HG02943 (cell line): ENCODE measurements at regions not wholly inside any gene's neighbourhood (a gene's known extent, or its start where the extent isn't known, plus 50 kb on each side); places are given as distances from the start of the nearest gene placed in this dataset.
"Not testable (repeated sequence)": the region's sequence is repeated elsewhere in the genome, so short reads cannot be mapped to it uniquely, and the experiment has no call there.

Experiments
- ATAC-seq: cut with Tn5 transposase; IDR thresholded peaks from one replicate; pipeline ENCODE4 v1.9.1; 2021; ENCODE audit warnings: mild to moderate bottlenecking, low read depth, moderate library complexity; ENCODE audit not compliant: unreplicated experiment

- peak; percentile 51 for ATAC-seq
These were observed 65.4 kb upstream of the ENPP6 start for GRCh38 chr4:184282895-184283654.

DNA sequence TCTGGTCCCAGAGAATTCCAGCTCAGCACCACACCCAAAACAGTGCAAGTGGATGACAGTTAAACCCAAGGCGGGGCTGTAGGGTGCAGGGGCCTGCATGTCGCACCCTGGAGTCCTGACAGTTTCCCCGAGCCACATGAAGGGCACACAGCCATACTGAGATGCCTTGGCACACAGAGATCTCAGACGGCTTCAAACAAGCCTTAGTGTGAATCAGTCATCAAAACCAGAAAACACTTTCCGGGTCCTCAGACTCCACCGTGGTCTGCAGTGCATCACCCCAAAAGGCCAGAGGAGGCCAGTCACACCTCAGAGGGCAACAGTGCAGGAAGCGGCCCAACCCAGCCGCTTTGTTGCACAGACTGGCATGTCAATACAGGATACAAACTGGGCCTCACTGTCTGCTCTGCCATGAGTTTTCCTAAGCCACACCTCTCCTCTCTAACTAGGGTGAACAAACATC is 64.6 kb upstream of the ENPP6 start:
- peak; percentile 40 for ATAC-seq

DNA sequence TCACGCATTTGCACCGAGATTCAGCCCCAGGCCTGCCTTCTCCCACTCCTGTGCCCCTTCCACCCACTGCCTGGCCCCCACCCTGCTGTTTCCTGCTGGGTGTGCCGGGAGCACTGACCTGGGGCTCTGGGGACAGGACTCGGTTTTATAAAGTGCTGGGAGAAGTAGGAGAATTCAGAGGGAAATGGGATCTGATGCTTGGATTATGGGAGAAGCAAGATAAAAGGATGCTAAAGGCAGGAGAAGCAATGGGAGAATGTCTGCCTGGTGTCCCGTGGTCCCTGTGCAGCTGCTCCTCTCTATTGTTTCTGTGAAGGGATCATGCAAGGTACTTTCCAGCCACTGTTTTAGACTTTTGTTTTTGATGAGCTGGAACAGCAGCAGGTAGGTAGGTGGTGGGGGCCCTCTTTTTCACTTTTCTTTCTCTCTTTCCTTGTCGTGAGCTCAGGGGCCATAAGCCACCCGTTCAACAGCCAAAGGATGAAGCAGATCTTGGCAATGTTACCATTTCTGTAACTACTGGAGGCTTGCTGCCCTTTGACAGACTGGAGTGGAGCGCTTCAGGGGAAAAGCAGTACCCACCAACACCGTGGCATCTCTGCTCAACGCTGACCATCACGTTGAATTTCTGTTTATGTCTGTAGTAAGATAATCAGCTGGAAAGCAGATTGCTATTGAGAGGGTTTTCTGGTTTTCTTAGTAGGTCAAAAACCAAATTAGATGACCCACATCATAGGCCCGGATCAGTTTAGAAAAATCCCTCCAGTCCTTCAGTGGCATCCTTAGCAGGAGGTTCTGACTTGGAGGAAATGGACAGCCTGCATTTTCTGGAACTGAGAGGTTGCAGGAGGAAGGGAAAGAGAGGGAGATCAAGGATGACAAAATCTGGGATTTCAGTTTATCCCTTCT is 63.8 kb upstream of the ENPP6 start:
- ATAC-seq: no peak

- ATAC-seq: no peak
These were observed 63.0 kb upstream of the ENPP6 start for GRCh38 chr4:184280591-184281071.

DNA sequence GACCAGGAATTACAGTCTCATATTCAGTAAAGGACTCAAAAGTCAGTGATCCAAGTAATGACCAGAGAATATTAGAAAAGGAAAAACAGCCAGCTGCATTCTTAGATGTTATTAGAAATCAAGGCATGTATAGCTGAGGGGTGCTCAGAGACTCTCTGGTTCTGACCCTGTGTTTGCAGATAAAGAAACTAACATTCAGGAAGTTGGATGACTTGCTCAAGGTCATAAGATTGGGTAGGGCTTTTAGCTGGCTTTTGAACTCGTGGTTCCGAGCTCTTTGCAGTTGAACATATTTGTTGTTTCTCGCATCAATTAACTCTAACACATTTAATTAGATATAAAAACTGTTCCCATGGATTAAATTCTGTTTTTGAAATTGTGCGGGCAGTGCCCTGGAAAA is 62.5 kb upstream of the ENPP6 start:
- no peak for ATAC-seq

DNA sequence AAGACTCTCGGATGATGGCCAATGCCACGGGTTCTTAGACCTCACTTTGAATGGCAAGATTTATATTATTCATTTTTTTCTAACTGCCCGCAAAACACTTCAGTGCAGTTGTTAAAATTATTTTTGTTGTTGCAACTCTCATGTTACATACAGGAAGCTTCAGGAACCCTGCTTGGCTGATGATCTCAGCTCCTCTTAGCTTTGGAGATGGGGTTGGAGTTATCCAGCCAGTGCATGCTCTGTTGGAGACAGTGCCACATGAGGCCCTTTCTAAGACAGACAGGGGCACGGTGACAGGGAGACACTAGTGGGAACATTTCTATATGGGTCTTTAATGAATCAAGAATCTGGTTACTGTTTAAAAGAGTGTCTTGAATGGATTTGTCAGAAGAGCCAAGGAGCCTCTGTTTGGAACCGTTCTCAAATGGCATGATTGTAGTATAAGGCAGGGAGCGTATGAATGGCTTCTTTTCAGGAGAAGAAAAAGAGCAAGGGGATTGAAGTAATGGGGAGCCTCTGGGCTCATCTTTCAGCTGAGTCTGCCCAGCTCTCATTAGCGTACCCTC is 61.9 kb upstream of the ENPP6 start:
- ATAC-seq: no peak

GRCh38 chr4:184277769-184278168 is 60.1 kb upstream of the ENPP6 start:
- ATAC-seq: not testable (repeated sequence)

DNA sequence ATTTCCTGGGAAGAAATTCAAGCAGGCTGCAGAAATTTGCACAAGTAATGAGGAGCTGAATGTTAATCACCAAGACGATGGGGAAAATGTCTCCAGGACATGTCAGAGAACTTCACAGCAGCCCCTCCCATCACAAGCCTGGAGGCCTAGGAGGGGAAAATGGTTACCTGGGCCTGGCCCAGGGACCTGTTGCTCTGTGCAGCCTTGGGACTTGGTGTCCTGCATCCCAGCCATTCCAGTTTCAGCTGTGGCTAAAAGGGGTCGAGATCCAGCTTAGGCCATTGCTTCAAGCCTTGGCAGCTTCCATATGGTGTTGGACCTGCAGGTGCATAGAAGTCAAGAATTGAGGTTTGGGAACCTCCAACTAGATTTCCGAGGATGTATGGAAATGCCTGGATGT is 59.3 kb upstream of the ENPP6 start:
- ATAC-seq: not testable (repeated sequence)

DNA sequence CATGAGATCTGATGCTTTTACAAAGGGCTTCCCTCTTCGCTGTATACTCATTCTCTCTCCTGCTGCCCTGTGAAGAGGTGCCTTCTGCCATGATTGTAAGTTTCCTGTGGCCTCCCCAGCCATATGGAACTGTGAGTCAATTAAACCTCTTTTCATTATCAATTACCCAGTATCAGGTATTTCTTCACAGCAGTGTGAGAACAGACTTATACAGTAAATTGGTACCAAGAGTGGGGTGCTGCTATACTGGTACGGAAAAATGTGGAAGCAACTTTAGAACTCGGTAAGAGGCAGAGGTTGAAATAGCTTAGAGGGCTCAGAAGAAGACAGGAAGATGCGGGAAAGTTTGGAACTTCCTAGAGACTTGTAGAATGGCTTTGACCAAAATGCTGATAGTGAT is 58.7 kb upstream of the ENPP6 start:
- not testable (repeated sequence) for ATAC-seq

GRCh38 chr4:184275766-184276165 is 58.1 kb upstream of the ENPP6 start:
- no peak for ATAC-seq

- no peak for ATAC-seq
These were observed 56.7 kb upstream of the ENPP6 start for GRCh38 chr4:184274286-184274951.

GRCh38 chr4:184273166-184274147 is 55.8 kb upstream of the ENPP6 start:
- no peak for ATAC-seq

- no peak for ATAC-seq
These were observed 53.2 kb upstream of the ENPP6 start for GRCh38 chr4:184270808-184271413.

- ATAC-seq: no peak
These were observed 52.3 kb upstream of the ENPP6 start for GRCh38 chr4:184269879-184270430.

DNA sequence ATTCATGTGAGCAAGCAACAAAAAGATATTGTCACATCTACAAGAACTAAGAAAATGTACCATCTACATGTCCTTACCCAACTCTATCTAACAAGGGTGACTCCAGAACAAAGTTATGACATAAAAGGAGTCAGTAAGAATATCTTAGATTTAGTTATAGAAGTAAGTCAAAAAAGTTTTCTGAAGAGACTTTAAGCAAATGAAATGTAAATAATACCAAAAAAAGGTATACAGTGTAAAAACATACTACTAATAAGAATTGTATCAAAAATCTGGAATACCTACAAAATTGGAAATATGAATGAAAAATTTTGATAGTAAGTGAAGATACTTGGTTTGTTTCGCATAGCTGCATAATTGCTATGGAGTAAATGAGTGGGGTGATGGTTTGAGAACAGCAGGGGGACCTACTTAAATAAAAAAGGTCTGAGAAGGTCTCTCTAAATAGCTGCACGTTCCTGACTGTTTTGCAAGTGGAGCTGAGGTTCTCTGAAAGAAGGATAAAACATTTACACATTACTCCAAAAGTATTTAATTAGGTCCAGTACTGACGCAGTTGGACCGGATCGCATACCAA is 51.0 kb upstream of the ENPP6 start:
- no peak for ATAC-seq

DNA sequence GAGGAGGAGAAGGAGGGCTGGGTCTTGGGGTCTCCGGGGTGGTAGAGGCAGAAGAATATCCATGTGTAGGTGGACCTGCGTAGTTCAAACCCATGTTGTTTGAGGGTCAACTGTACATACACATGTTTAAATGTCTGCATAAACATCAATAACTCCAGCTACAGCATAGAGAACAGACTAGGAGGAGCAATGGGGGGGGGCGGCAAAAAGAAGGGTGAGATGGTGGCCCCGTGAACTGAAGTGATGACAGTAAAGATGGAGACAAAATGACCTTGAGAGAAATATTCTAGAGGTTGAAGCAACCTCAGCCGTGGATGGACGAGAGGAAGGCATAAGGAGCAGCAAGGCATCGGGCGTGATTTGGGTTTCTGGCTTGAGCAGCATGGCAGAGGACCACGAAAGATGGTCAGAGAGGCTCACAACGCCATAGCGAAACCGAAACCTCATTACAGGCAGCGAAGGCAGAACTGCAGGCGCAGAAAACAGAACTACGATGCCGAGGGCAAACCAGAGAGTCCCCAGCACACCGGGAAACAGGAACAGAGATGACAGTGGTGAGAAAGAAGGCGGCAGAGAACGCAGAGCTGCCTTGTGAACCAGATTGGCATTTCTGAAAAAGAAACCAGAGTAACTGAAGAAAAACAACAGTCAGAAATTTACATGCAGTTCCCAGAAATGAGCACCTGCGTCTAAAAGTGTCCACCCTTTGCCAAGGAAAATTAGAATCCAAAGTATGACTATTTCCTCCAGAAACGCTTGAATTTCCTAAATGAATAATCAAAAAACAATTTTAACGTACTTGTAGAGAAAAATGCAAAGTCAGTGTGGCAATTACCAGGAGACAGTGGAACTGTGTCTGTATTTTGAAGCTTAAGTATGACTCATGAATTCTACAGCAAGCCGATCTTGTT is 50.3 kb upstream of the ENPP6 start:
- ATAC-seq: peak; percentile 83
